Aorta (tissue), 5 donors: ENCODE measurements at regions not wholly inside any gene's neighbourhood (a gene's known extent, or its start where the extent isn't known, plus 50 kb on each side); places are given as distances from the start of the nearest gene placed in this dataset.

Experiments used
- ATAC-seq: fragments of 200-7000 bp; cut with Tn5 transposase; one replicate; pipeline ENCODE4 v1.9.1; 2022; ENCODE audit warnings: moderate library complexity; ENCODE audit not compliant: low FRiP score
- DNase-seq, 2 donors: peaks; one replicate each; pipeline ENCODE4 v3.0.0-alpha.2; 2020
- H3K27ac ChIP-seq, 2 donors: one replicate each; pipeline ENCODE4 v1.5.1; 2013; ENCODE audit warnings: low read length in 2 of 2, mild to moderate bottlenecking in 2 of 2, moderate library complexity in 2 of 2, control low read depth in 1 of 2, inconsistent platforms in 1 of 2, low read depth in 1 of 2
- H3K27me3 ChIP-seq, 2 donors: one replicate each; pipeline ENCODE4 v1.6.1; 2013; ENCODE audit warnings: control low read depth in 1 of 2, low read length in 1 of 2, mild to moderate bottlenecking in 1 of 2, moderate library complexity in 1 of 2; ENCODE audit not compliant: insufficient read depth in 2 of 2, control insufficient read depth in 1 of 2
- H3K36me3 ChIP-seq, 2 donors: one replicate each; pipeline ENCODE4 v1.6.1; 2013; ENCODE audit warnings: control low read depth in 1 of 2, low read length in 1 of 2, mild to moderate bottlenecking in 1 of 2; ENCODE audit not compliant: insufficient read depth in 2 of 2, control insufficient read depth in 1 of 2
- H3K4me1 ChIP-seq, 2 donors: one replicate each; pipeline ENCODE4 v1.6.1; 2013; ENCODE audit warnings: low read length in 2 of 2, control low read depth in 1 of 2, mild to moderate bottlenecking in 1 of 2, moderate library complexity in 1 of 2; ENCODE audit not compliant: insufficient read depth in 2 of 2, control insufficient read depth in 1 of 2
- H3K4me3 ChIP-seq, 2 donors: one replicate each; pipeline ENCODE4 v1.5.1; 2013; ENCODE audit warnings: low read length in 2 of 2, control low read depth in 1 of 2, mild to moderate bottlenecking in 1 of 2
- H3K9me3 ChIP-seq: one replicate; pipeline ENCODE4 v1.6.1; 2013; ENCODE audit warnings: mild to moderate bottlenecking, low read length; ENCODE audit not compliant: control insufficient read depth
- WGBS, 2 donors: extraction: QIAGEN DNeasy Blood & Tissue Kit; methylation state at CpG; one replicate each; pipeline ENCODE4 v1.1.7; 2013; 5-methylcytosine and 5-hydroxymethylcytosine counted together
- intact Hi-C, 2 donors: fragments of 100-400 bp; cut with DNase I; formaldehyde crosslinking; loops; one replicate each; pipeline versions ENCODE4 v1.14.2 to v1.15.0; 2022
- donor health status: healthy with polysubstance abuse.
- donor health status: Bipolar disorder and iron deficiency.
- donor health status: DM: no; HTN: no; CAD: no.
- donor health status: DM: no; HTN: no; CAD: no.
- donor health status: DM: yes; HTN: yes; CAD: no.

- H3K9me3 ChIP-seq = peaks cover 3% of the 10 kb centered on the region
- H3K27ac ChIP-seq = no peak overlapping the region
- H3K4me1 ChIP-seq = no peaks in the 10 kb centered on the region
- no peak for DNase-seq
- H3K36me3 ChIP-seq = no peaks in the 10 kb centered on the region
- no peaks in the 10 kb centered on the region for H3K27me3 ChIP-seq
- no peak overlapping the region for H3K4me3 ChIP-seq
- ATAC-seq = no peak
- intact Hi-C loops = no loop called here
These were observed 270.1 kb downstream of the STK31 start for GRCh38 chr7:23980081-23980480.

- 5 to 9% methylated on average over 1 of the region's 1 CpG for WGBS, 2 donors
- Histone ChIP-seq H3K27me3 (no peaks in the 10 kb centered on the region), H3K27ac (no peak overlapping the region), H3K9me3 (peaks cover 3% of the 10 kb centered on the region), H3K36me3 (no peaks in the 10 kb centered on the region), H3K4me3 (no peak overlapping the region), H3K4me1 (no peaks in the 10 kb centered on the region)
- ATAC-seq (no peak), DNase-seq (no peak)
- intact Hi-C loops = no loop called here
These were observed 271.3 kb downstream of the STK31 start for GRCh38 chr7:23981314-23981713.

- 58 to 62% methylated on average over 3 of the region's 3 CpGs for WGBS, 2 donors
- peaks cover 3% of the 10 kb centered on the region for H3K9me3 ChIP-seq
- H3K4me3 ChIP-seq = no peak overlapping the region
- H3K4me1 ChIP-seq = no peaks in the 10 kb centered on the region
- DNase-seq = no peak
- H3K27me3 ChIP-seq = no peaks in the 10 kb centered on the region
- no peak for ATAC-seq
- no peaks in the 10 kb centered on the region for H3K36me3 ChIP-seq
- H3K27ac ChIP-seq = no peak overlapping the region
- intact Hi-C loops = no loop called here
These were observed 271.7 kb downstream of the STK31 start for GRCh38 chr7:23981758-23982157.

GRCh38 chr7:24005517-24005916 is 278.5 kb upstream of the NPY start:
- H3K27ac ChIP-seq = no peak overlapping the region
- H3K9me3 ChIP-seq = no peaks in the 10 kb centered on the region
- WGBS, 2 donors = 42 to 69% methylated on average over 1 of the region's 1 CpG
- no peak for DNase-seq
- no peak overlapping the region for H3K4me3 ChIP-seq
- no peaks in the 10 kb centered on the region for H3K27me3 ChIP-seq
- no peaks in the 10 kb centered on the region for H3K36me3 ChIP-seq
- no peak for ATAC-seq
- H3K4me1 ChIP-seq = no peaks in the 10 kb centered on the region
- intact Hi-C loops = no loop called here

- H3K27me3 ChIP-seq = no peaks in the 10 kb centered on the region
- H3K4me3 ChIP-seq = no peak overlapping the region
- ATAC-seq = no peak
- intact Hi-C loops = no loop called here
- H3K4me1 ChIP-seq = no peaks in the 10 kb centered on the region
- no peaks in the 10 kb centered on the region for H3K36me3 ChIP-seq
- no peaks in the 10 kb centered on the region for H3K9me3 ChIP-seq
- WGBS, 2 donors = 25 to 45% methylated on average over 1 of the region's 1 CpG
- no peak for DNase-seq
- H3K27ac ChIP-seq = no peak overlapping the region
These were observed 273.5 kb upstream of the NPY start for GRCh38 chr7:24010495-24010894.

GRCh38 chr7:24017519-24017918 is 266.5 kb upstream of the NPY start:
- no peaks in the 10 kb centered on the region for H3K36me3 ChIP-seq
- no peak overlapping the region for H3K27ac ChIP-seq
- no peak for DNase-seq
- ATAC-seq = no peak
- 95 to 96% methylated on average over 1 of the region's 1 CpG for WGBS, 2 donors
- no peaks in the 10 kb centered on the region for H3K27me3 ChIP-seq
- no peak overlapping the region for H3K4me3 ChIP-seq
- peaks cover 4% of the 10 kb centered on the region for H3K9me3 ChIP-seq
- H3K4me1 ChIP-seq = no peaks in the 10 kb centered on the region
- intact Hi-C loops = no loop called here

- H3K4me3 ChIP-seq = no peak overlapping the region
- no peaks in the 10 kb centered on the region for H3K27me3 ChIP-seq
- H3K36me3 ChIP-seq = no peaks in the 10 kb centered on the region
- H3K9me3 ChIP-seq = peaks cover 4% of the 10 kb centered on the region
- DNase-seq (no peak), ATAC-seq (no peak)
- H3K27ac ChIP-seq = no peak overlapping the region
- intact Hi-C loops = no loop called here
- 62% methylated on average over 2 of the region's 2 CpGs for WGBS, 2 donors
- no peaks in the 10 kb centered on the region for H3K4me1 ChIP-seq
These were observed 265.7 kb upstream of the NPY start for GRCh38 chr7:24018331-24018730.

- H3K4me3 ChIP-seq = no peak overlapping the region
- no peak overlapping the region for H3K27ac ChIP-seq
- DNase-seq = no peak
- WGBS, 2 donors = 58 to 64% methylated on average over 5 of the region's 5 CpGs
- no peak for ATAC-seq
- peaks cover 4% of the 10 kb centered on the region for H3K9me3 ChIP-seq
- no peaks in the 10 kb centered on the region for H3K4me1 ChIP-seq
- intact Hi-C loops = no loop called here
- no peaks in the 10 kb centered on the region for H3K27me3 ChIP-seq
- H3K36me3 ChIP-seq = no peaks in the 10 kb centered on the region
These were observed 264.1 kb upstream of the NPY start for GRCh38 chr7:24019841-24020240.

- no peak overlapping the region for H3K27ac ChIP-seq
- H3K36me3 ChIP-seq = no peaks in the 10 kb centered on the region
- 27 to 31% methylated on average over 6 of the region's 6 CpGs for WGBS, 2 donors
- DNase-seq = no peak
- no peak overlapping the region for H3K4me3 ChIP-seq
- peaks cover 4% of the 10 kb centered on the region for H3K9me3 ChIP-seq
- no peaks in the 10 kb centered on the region for H3K4me1 ChIP-seq
- intact Hi-C loops = no loop called here
- ATAC-seq = no peak
- H3K27me3 ChIP-seq = no peaks in the 10 kb centered on the region
These were observed 259.5 kb upstream of the NPY start for GRCh38 chr7:24024276-24025068.
